ENCODE measurements at regions not wholly inside any gene's neighbourhood (a gene's known extent, or its start where the extent isn't known, plus 50 kb on each side); places are given as distances from the start of the nearest gene placed in this dataset.

- H3K27me3 ChIP-seq (ENCODE audit: control insufficient read depth, extremely low read depth, insufficient read depth, low read length): no peaks in the 10 kb centered on the region
- FAIRE-seq: no peak
- DNase-seq (ENCODE audit: low read depth, low spot score): no peak
- no peaks in the 10 kb centered on the region for H3K4me1 ChIP-seq (ENCODE audit: control insufficient read depth, extremely low read depth, insufficient read depth, low read length)
- no peaks in the 10 kb centered on the region for H3K79me2 ChIP-seq (ENCODE audit: control insufficient read depth, insufficient read depth, low read length)
- no peaks in the 10 kb centered on the region for H4K20me1 ChIP-seq (ENCODE audit: control insufficient read depth, extremely low read depth, insufficient read depth, low read length)
- H3K4me3 ChIP-seq (ENCODE audit: control insufficient read depth in 2 of 3, extremely low read depth in 1 of 3, insufficient read depth in 2 of 3, low read depth in 1 of 3, low read length in 3 of 3): no peak overlapping the region
- no peaks in the 10 kb centered on the region for H3K36me3 ChIP-seq (ENCODE audit: control insufficient read depth in 2 of 2, extremely low read depth in 1 of 2, insufficient read depth in 2 of 2, low read length in 2 of 2)
- dilution Hi-C loops (cut with MboI; ENCODE audit: extremely low pct_ligation_motif_present, low sequenced_read_pairs): no loop called here
- TF ChIP-seq EZH2 (IDR thresholded peaks at IDR 0.05; ENCODE audit: low read length) (no peak), CTCF (optimal IDR thresholded peaks at IDR 0.05 in 1 of 3, IDR thresholded peaks at IDR 0.05 in 1 of 3, conservative IDR thresholded peaks at IDR 0.05 in 1 of 3; ENCODE audit: extremely low read depth in 1 of 3, insufficient read depth in 2 of 3, low read length in 3 of 3) (peak; percentile 42 to 69 (median 64))
- no peak overlapping the region for H3K4me2 ChIP-seq (ENCODE audit: control insufficient read depth, extremely low read depth, insufficient read depth, low read depth, low read length)
- H3K9me1 ChIP-seq (ENCODE audit: control insufficient read depth, extremely low read depth, insufficient read depth, low read length): no peaks in the 10 kb centered on the region
- H3K27ac ChIP-seq (ENCODE audit: control insufficient read depth, insufficient read depth, low read length): no peak overlapping the region
- H3K9me3 ChIP-seq (ENCODE audit: control insufficient read depth, low read depth, low read length): no peaks in the 10 kb centered on the region
- H2AFZ ChIP-seq (ENCODE audit: control insufficient read depth, low read length): no peak overlapping the region
- no peak overlapping the region for H3K9ac ChIP-seq (ENCODE audit: control insufficient read depth, extremely low read depth, insufficient read depth, low read length)
Observed at GRCh38 chrX:8364369-8365141, 100.1 kb upstream of the VCX3B start.

- H3K36me3 ChIP-seq (ENCODE audit: control insufficient read depth in 2 of 2, extremely low read depth in 1 of 2, insufficient read depth in 2 of 2, low read length in 2 of 2): no peaks in the 10 kb centered on the region
- H3K9me3 ChIP-seq (ENCODE audit: control insufficient read depth, low read depth, low read length): no peaks in the 10 kb centered on the region
- no peak overlapping the region for H3K9ac ChIP-seq (ENCODE audit: control insufficient read depth, extremely low read depth, insufficient read depth, low read length)
- TF ChIP-seq CTCF (optimal IDR thresholded peaks at IDR 0.05 in 1 of 3, IDR thresholded peaks at IDR 0.05 in 1 of 3, conservative IDR thresholded peaks at IDR 0.05 in 1 of 3; ENCODE audit: extremely low read depth in 1 of 3, insufficient read depth in 2 of 3, low read length in 3 of 3) (no peak), EZH2 (IDR thresholded peaks at IDR 0.05; ENCODE audit: low read length) (no peak)
- H3K79me2 ChIP-seq (ENCODE audit: control insufficient read depth, insufficient read depth, low read length): no peaks in the 10 kb centered on the region
- H3K27me3 ChIP-seq (ENCODE audit: control insufficient read depth, extremely low read depth, insufficient read depth, low read length): no peaks in the 10 kb centered on the region
- no peak for DNase-seq (ENCODE audit: low read depth, low spot score)
- no peak overlapping the region for H2AFZ ChIP-seq (ENCODE audit: control insufficient read depth, low read length)
- dilution Hi-C loops (cut with MboI; ENCODE audit: extremely low pct_ligation_motif_present, low sequenced_read_pairs): no loop called here
- no peak overlapping the region for H3K4me2 ChIP-seq (ENCODE audit: control insufficient read depth, extremely low read depth, insufficient read depth, low read depth, low read length)
- no peaks in the 10 kb centered on the region for H3K9me1 ChIP-seq (ENCODE audit: control insufficient read depth, extremely low read depth, insufficient read depth, low read length)
- FAIRE-seq: no peak
- no peaks in the 10 kb centered on the region for H3K4me1 ChIP-seq (ENCODE audit: control insufficient read depth, extremely low read depth, insufficient read depth, low read length)
- H3K4me3 ChIP-seq (ENCODE audit: control insufficient read depth in 2 of 3, extremely low read depth in 1 of 3, insufficient read depth in 2 of 3, low read depth in 1 of 3, low read length in 3 of 3): no peak overlapping the region
- no peak overlapping the region for H3K27ac ChIP-seq (ENCODE audit: control insufficient read depth, insufficient read depth, low read length)
- H4K20me1 ChIP-seq (ENCODE audit: control insufficient read depth, extremely low read depth, insufficient read depth, low read length): no peaks in the 10 kb centered on the region
Observed at GRCh38 chrX:8366481-8366880, 98.1 kb upstream of the VCX3B start.
